Natural killer cell (primary cell): ENCODE measurements at regions not wholly inside any gene's neighbourhood (a gene's known extent, or its start where the extent isn't known, plus 50 kb on each side); places are given as distances from the start of the nearest gene placed in this dataset.

Experiments used
- ATAC-seq, 3 donors: fragments of 150-1000 bp in 2 of 3; fragments of 200-7000 bp in 1 of 3; cut with Tn5 transposase; 1 replicate in 1 of 3; 2 replicates in 2 of 3; pipeline ENCODE4 v1.10.0; 2021; ENCODE audit warnings: mild to moderate bottlenecking in 2 of 3, moderate library complexity in 2 of 3
- DNase-seq, 2 donors: peaks; one replicate each; pipeline versions ENCODE4 v3.0.0 to v3.0.0-alpha.2; 2013 to 2021; ENCODE audit warnings: mixed read lengths in 1 of 2
- H3K27ac ChIP-seq: one replicate; pipeline ENCODE4 v1.5.1; 2013; ENCODE audit warnings: mild to moderate bottlenecking, low read length
- H3K27me3 ChIP-seq: one replicate; pipeline ENCODE4 v1.6.1; 2013; ENCODE audit warnings: low read length; ENCODE audit not compliant: control insufficient read depth, insufficient read depth
- H3K36me3 ChIP-seq: one replicate; pipeline ENCODE4 v1.6.1; 2013; ENCODE audit warnings: low read length; ENCODE audit not compliant: control insufficient read depth, insufficient read depth
- H3K4me1 ChIP-seq: one replicate; pipeline ENCODE4 v1.6.1; 2013; ENCODE audit warnings: low read length; ENCODE audit not compliant: control insufficient read depth, insufficient read depth
- H3K4me3 ChIP-seq: one replicate; pipeline ENCODE4 v1.5.1; 2013; ENCODE audit warnings: low read length
- H3K9me3 ChIP-seq: one replicate; pipeline ENCODE4 v1.6.1; 2013; ENCODE audit warnings: low read length; ENCODE audit not compliant: control insufficient read depth, insufficient read depth
- H3K27ac Mint-ChIP-seq, 2 donors: one replicate each; pipeline ENCODE4 v1.8.0; 2022; ENCODE audit warnings: mild to moderate bottlenecking in 2 of 2, mixed read lengths in 2 of 2, moderate library complexity in 1 of 2
- H3K27me3 Mint-ChIP-seq, 2 donors: one replicate each; pipeline ENCODE4 v1.8.0; 2022; ENCODE audit warnings: low read depth in 2 of 2, mixed read lengths in 2 of 2
- H3K36me3 Mint-ChIP-seq: one replicate; pipeline ENCODE4 v1.8.0; 2022; ENCODE audit warnings: mixed read lengths
- H3K4me1 Mint-ChIP-seq, 2 donors: one replicate each; pipeline ENCODE4 v1.8.0; 2022; ENCODE audit warnings: mixed read lengths in 2 of 2
- H3K4me3 Mint-ChIP-seq: one replicate; pipeline ENCODE4 v1.8.0; 2022; ENCODE audit warnings: mild to moderate bottlenecking, moderate library complexity, mixed read lengths
- H3K9me3 Mint-ChIP-seq, 2 donors: one replicate each; pipeline ENCODE4 v1.8.0; 2022; ENCODE audit warnings: mixed read lengths in 2 of 2
- CTCF ChIP-seq: fragments of 200-600 bp; IDR thresholded peaks from one replicate; pipeline ENCODE4 v1.8.0; 2022; ENCODE audit warnings: antibody characterized with exemption
- WGBS: methylation state at CpG from one replicate; pipeline ENCODE4 v1.1.7; 2013; ENCODE audit warnings: missing lambda C conversion rate; ENCODE audit not compliant: insufficient coverage; 5-methylcytosine and 5-hydroxymethylcytosine counted together
- intact Hi-C: fragments of 100-400 bp; cut with micrococcal nuclease; formaldehyde crosslinking; loops from one replicate; pipeline ENCODE4 v1.14.2; 2022

- no peaks in the 10 kb centered on the region for H3K4me1 ChIP-seq
- H3K36me3 ChIP-seq, result no peaks in the 10 kb centered on the region
- H3K27ac ChIP-seq, result no peak overlapping the region
- H3K4me3 ChIP-seq, result no peak overlapping the region
- no peak for DNase-seq
- Mint-ChIP-seq H3K9me3 (peaks cover 7% of the 10 kb centered on the region in 2 donors), H3K4me3 (no peak overlapping the region), H3K27me3 (no peaks in the 10 kb centered on the region), H3K27ac (no peak overlapping the region), H3K36me3 (no peaks in the 10 kb centered on the region), H3K4me1 (no peaks in the 10 kb centered on the region)
- H3K27me3 ChIP-seq, result no peaks in the 10 kb centered on the region
- WGBS, result no CpG with 5 or more reads among the region's 1 CpG
- intact Hi-C loops, result no loop called here
- no peaks in the 10 kb centered on the region for H3K9me3 ChIP-seq
- no peak for ATAC-seq
- no peak for TF ChIP-seq CTCF
Measured at GRCh38 chr2:193907561-193907960, 1712.8 kb upstream of the TMEFF2 start.

- 70% methylated on average over 3 of the region's 3 CpGs for WGBS
- peaks cover 2 to 10% of the 10 kb centered on the region in 2 donors for H3K9me3 Mint-ChIP-seq
- H3K4me3 Mint-ChIP-seq, result no peak overlapping the region
- Histone ChIP-seq H3K36me3 (no peaks in the 10 kb centered on the region), H3K4me1 (no peaks in the 10 kb centered on the region), H3K27me3 (no peaks in the 10 kb centered on the region), H3K9me3 (no peaks in the 10 kb centered on the region), H3K4me3 (no peak overlapping the region), H3K27ac (no peak overlapping the region)
- no peaks in the 10 kb centered on the region for H3K27me3 Mint-ChIP-seq
- peaks cover 0 to 4% of the 10 kb centered on the region in 2 donors for H3K4me1 Mint-ChIP-seq
- ATAC-seq, result no peak
- no peak overlapping the region for H3K27ac Mint-ChIP-seq
- TF ChIP-seq CTCF, result no peak
- no peak for DNase-seq
- H3K36me3 Mint-ChIP-seq, result no peaks in the 10 kb centered on the region
- intact Hi-C loops, result no loop called here
Measured at GRCh38 chr2:193900292-193900691, 1705.6 kb upstream of the TMEFF2 start.

- no peak for TF ChIP-seq CTCF
- no peaks in the 10 kb centered on the region for H3K27me3 Mint-ChIP-seq
Measured at GRCh38 chr2:193895226-193895625, 1700.5 kb upstream of the TMEFF2 start.

GRCh38 chr2:193894081-193894480 is 1699.3 kb upstream of the TMEFF2 start:
- 50% methylated on average over 1 of the region's 1 CpG for WGBS

More at GRCh38 chr2:193895226-193895625, 1700.5 kb upstream of the TMEFF2 start:
- DNase-seq (no peak), ATAC-seq (no peak)
- peaks cover 2% of the 10 kb centered on the region for H3K4me1 ChIP-seq
- intact Hi-C loops, result no loop called here
- Mint-ChIP-seq H3K27ac (no peak overlapping the region), H3K9me3 (peaks cover 12 to 14% of the 10 kb centered on the region in 2 donors), H3K4me3 (no peak overlapping the region), H3K36me3 (no peaks in the 10 kb centered on the region), H3K4me1 (peaks cover 0 to 8% of the 10 kb centered on the region in 2 donors)
- H3K36me3 ChIP-seq, result no peaks in the 10 kb centered on the region
- H3K27me3 ChIP-seq, result no peaks in the 10 kb centered on the region
- H3K4me3 ChIP-seq, result no peak overlapping the region
- WGBS, result 55% methylated on average over 1 of the region's 1 CpG
- H3K9me3 ChIP-seq, result no peaks in the 10 kb centered on the region
- no peak overlapping the region for H3K27ac ChIP-seq

More at GRCh38 chr2:193894081-193894480, 1699.3 kb upstream of the TMEFF2 start:
- Mint-ChIP-seq H3K4me3 (no peak overlapping the region), H3K27ac (no peak overlapping the region), H3K9me3 (peaks cover 14% of the 10 kb centered on the region in 2 donors), H3K36me3 (no peaks in the 10 kb centered on the region), H3K4me1 (peaks cover 0 to 8% of the 10 kb centered on the region in 2 donors), H3K27me3 (no peaks in the 10 kb centered on the region)
- no peak overlapping the region for H3K27ac ChIP-seq
- intact Hi-C loops, result no loop called here
- ATAC-seq (no peak), DNase-seq (no peak)
- no peak overlapping the region for H3K4me3 ChIP-seq
- peaks cover 2% of the 10 kb centered on the region for H3K4me1 ChIP-seq
- no peaks in the 10 kb centered on the region for H3K9me3 ChIP-seq
- TF ChIP-seq CTCF, result no peak
- no peaks in the 10 kb centered on the region for H3K36me3 ChIP-seq
- H3K27me3 ChIP-seq, result no peaks in the 10 kb centered on the region
